HCT116 (cell line): ENCODE measurements at regions not wholly inside any gene's neighbourhood (a gene's known extent, or its start where the extent isn't known, plus 50 kb on each side); places are given as distances from the start of the nearest gene placed in this dataset.

ENCODE experiments used
- ATAC-seq: fragments of 200-7000 bp; cut with Tn5 transposase; 2 replicates; pipeline ENCODE4 v1.9.1; 2020; ENCODE audit warnings: mild to moderate bottlenecking, moderate library complexity
- BruUV-seq: library from RNA; stranded (reverse); fragments of 400-500 nt; replicated peaks from 2 replicates; lab custom pipeline; 2021; lab: Mats Ljungman, UMichigan
- CTCF ChIA-PET: fragments of 300-600 bp; sonication (Branson Sonifier 250); formaldehyde crosslinking; loops from one replicate; lab custom pipeline; 2021; ENCODE audit warnings: antibody characterized with exemption; lab: Charles Lee
- POLR2A ChIA-PET: fragments of 300-600, 350-600 bp; sonication (Branson Sonifier 250); formaldehyde crosslinking; loops from one replicate; lab custom pipeline; 2021; ENCODE audit warnings: antibody characterized with exemption; lab: Charles Lee
- RAD21 ChIA-PET, 2 experiments: fragments of 300-600 bp; sonication (Branson Sonifier 250); formaldehyde crosslinking; loops; one replicate each; lab custom pipeline; 2023; ENCODE audit warnings: low total read pairs in 2 of 2; ENCODE audit not compliant: uncharacterized antibody in 2 of 2, unreplicated experiment in 2 of 2, low non-redundant PET in 1 of 2; lab: Charles Lee
- DNase-seq: peaks from one replicate; pipeline ENCODE4 v3.0.0-alpha.2; 2010; ENCODE audit warnings: low read depth, low spot score
- H2AFZ ChIP-seq: fragments of 200-600 bp; shearing (Covaris generic), sonication (generic); 2 replicates; pipeline ENCODE4 v1.6.1; 2017; ENCODE audit warnings: low read depth, mixed run types, mixed read lengths, antibody characterized with exemption, low read length; ENCODE audit not compliant: poor library complexity, severe bottlenecking
- H3K27ac ChIP-seq: 2 replicates; pipeline ENCODE4 v1.5.1; 2012; ENCODE audit warnings: low read depth, low read length
- H3K27me3 ChIP-seq: fragments of 200-600 bp; sonication (generic); 2 replicates; pipeline ENCODE4 v1.6.1; 2016; ENCODE audit warnings: mixed run types, low read length, mixed read lengths; ENCODE audit not compliant: insufficient read depth
- H3K36me3 ChIP-seq, 2 experiments: fragments of 200-500 bp in 1 of 2; fragments of 200-600 bp in 1 of 2; sonication (Bioruptor generic) in 1 of 2; sonication (generic) in 1 of 2; 2 replicates each; pipeline versions ENCODE4 v1.5.1 to v1.6.1; 2014 to 2016; ENCODE audit warnings: low read length in 2 of 2, inconsistent platforms in 1 of 2, mixed read lengths in 1 of 2, mixed run types in 1 of 2; ENCODE audit not compliant: insufficient read depth in 2 of 2, control insufficient read depth in 1 of 2
- H3K4me1 ChIP-seq, 2 experiments: fragments of 200-600 bp in 1 of 2; sonication (generic) in 1 of 2; 2 replicates each; pipeline versions ENCODE4 v1.5.1 to v1.6.1; 2012 to 2017; ENCODE audit warnings: low read length in 2 of 2, inconsistent platforms in 1 of 2, mild to moderate bottlenecking in 1 of 2, mixed read lengths in 1 of 2, mixed run types in 1 of 2, moderate library complexity in 1 of 2; ENCODE audit not compliant: insufficient read depth in 2 of 2, control insufficient read depth in 1 of 2
- H3K4me2 ChIP-seq: fragments of 200-600 bp; sonication (generic); 2 replicates; pipeline ENCODE4 v1.6.1; 2017; ENCODE audit warnings: mixed run types, low read length, mixed read lengths
- H3K4me3 ChIP-seq, 2 experiments: fragments of 200-600 bp in 1 of 2; sonication (generic) in 1 of 2; replicated peaks in 1 of 2; 2 replicates each; pipeline ENCODE4 v1.5.1; 2011 to 2016; ENCODE audit warnings: low read length in 2 of 2, control low read depth in 1 of 2, low read depth in 1 of 2, mild to moderate bottlenecking in 1 of 2, mixed read lengths in 1 of 2, mixed run types in 1 of 2
- H3K79me2 ChIP-seq: fragments of 200-600 bp; sonication (generic); 2 replicates; pipeline ENCODE4 v1.6.1; 2017; ENCODE audit warnings: mild to moderate bottlenecking, mixed run types, low read length, moderate library complexity, mixed read lengths; ENCODE audit not compliant: insufficient read depth
- H3K9ac ChIP-seq: fragments of 200-600 bp; sonication (generic); 2 replicates; pipeline ENCODE4 v1.6.1; 2016; ENCODE audit warnings: low read length, mixed read lengths
- H3K9me2 ChIP-seq: fragments of 200-600 bp; sonication (generic), shearing (Covaris generic); 2 replicates; pipeline ENCODE4 v1.6.1; 2017; ENCODE audit warnings: mixed run types, mild to moderate bottlenecking, moderate library complexity; ENCODE audit not compliant: insufficient read depth
- H3K9me3 ChIP-seq, 2 experiments: fragments of 200-500 bp in 1 of 2; fragments of 200-600 bp in 1 of 2; sonication (Bioruptor generic) in 1 of 2; sonication (generic) in 1 of 2; 2 replicates each; pipeline ENCODE4 v1.6.1; 2014 to 2017; ENCODE audit warnings: low read length in 2 of 2, mixed read lengths in 2 of 2, inconsistent platforms in 1 of 2, low read depth in 1 of 2, mild to moderate bottlenecking in 1 of 2, mixed run types in 1 of 2, moderate library complexity in 1 of 2; ENCODE audit not compliant: control insufficient read depth in 1 of 2, insufficient read depth in 1 of 2
- H4K20me1 ChIP-seq: fragments of 200-600 bp; sonication (generic), shearing (Covaris generic); 2 replicates; pipeline ENCODE4 v1.6.1; 2017; ENCODE audit warnings: mixed run types, mild to moderate bottlenecking, moderate library complexity; ENCODE audit not compliant: insufficient read depth
- ATF3 ChIP-seq: IDR thresholded peaks from 2 replicates; pipeline ENCODE4 v1.6.1; 2012
- CTCF ChIP-seq, 3 experiments: fragments of 200-600 bp in 1 of 3; sonication (generic) in 1 of 3; IDR thresholded peaks in 2 of 3; conservative IDR thresholded peaks in 1 of 3; 2 replicates each; pipeline ENCODE4 v1.5.1; 2012 to 2017; ENCODE audit warnings: low read depth in 2 of 3, low read length in 2 of 3, antibody characterized with exemption in 1 of 3, borderline replicate concordance in 1 of 3, control low read depth in 1 of 3, mild to moderate bottlenecking in 1 of 3, mixed read lengths in 1 of 3, mixed run types in 1 of 3, moderate library complexity in 1 of 3; ENCODE audit not compliant: insufficient read depth in 1 of 3
- ELF1 ChIP-seq: IDR thresholded peaks from 2 replicates; pipeline ENCODE4 v1.6.1; 2012; ENCODE audit warnings: low read depth, borderline replicate concordance
- EZH2 ChIP-seq: fragments of 200-600 bp; sonication (generic); IDR thresholded peaks from 2 replicates; pipeline ENCODE4 v1.6.1; 2017; ENCODE audit warnings: antibody characterized with exemption, mixed run types
- EZH2phosphoT487 ChIP-seq: fragments of 200-600 bp; IDR thresholded peaks from 2 replicates; pipeline ENCODE4 v1.6.1; 2018; ENCODE audit warnings: antibody characterized with exemption, borderline replicate concordance
- FOSL1 ChIP-seq: IDR thresholded peaks from 2 replicates; pipeline ENCODE4 v1.6.1; 2012; ENCODE audit warnings: low read depth
- JUND ChIP-seq: IDR thresholded peaks from 2 replicates; pipeline ENCODE4 v1.6.1; 2012
- POLR2AphosphoS5 ChIP-seq: IDR thresholded peaks from 2 replicates; pipeline ENCODE4 v1.6.1; 2011; ENCODE audit warnings: mild to moderate bottlenecking, low read depth, low read length, moderate library complexity
- RAD21 ChIP-seq: IDR thresholded peaks from 2 replicates; pipeline ENCODE4 v1.6.1; 2012; ENCODE audit warnings: low read depth, mild to moderate bottlenecking
- REST ChIP-seq: IDR thresholded peaks from 2 replicates; pipeline ENCODE4 v1.6.1; 2012; ENCODE audit warnings: low read depth
- SIN3A ChIP-seq: IDR thresholded peaks from 2 replicates; pipeline ENCODE4 v1.6.1; 2012; ENCODE audit warnings: low read depth
- SRF ChIP-seq: IDR thresholded peaks from 2 replicates; pipeline ENCODE4 v1.6.1; 2012; ENCODE audit warnings: low read depth
- TCF7L2 ChIP-seq: IDR thresholded peaks from 2 replicates; pipeline ENCODE4 v1.7.0; 2011; ENCODE audit warnings: borderline replicate concordance, inconsistent platforms; ENCODE audit not compliant: insufficient read depth, insufficient read length; ENCODE audit errors: extremely low read depth
- YY1 ChIP-seq: IDR thresholded peaks from 2 replicates; pipeline ENCODE4 v1.6.1; 2011; ENCODE audit warnings: low read length, low read depth, moderate library complexity, mild to moderate bottlenecking; ENCODE audit not compliant: insufficient replicate concordance; ENCODE audit errors: extremely low read depth
- ZBTB33 ChIP-seq: IDR thresholded peaks from 2 replicates; pipeline ENCODE4 v1.6.1; 2011; ENCODE audit warnings: mild to moderate bottlenecking, low read length, moderate library complexity; ENCODE audit not compliant: insufficient replicate concordance; ENCODE audit errors: extremely low read depth
- ZFX ChIP-seq: fragments of 450-650 bp; IDR thresholded peaks from 2 replicates; pipeline ENCODE4 v1.6.1; 2017
- intact Hi-C: fragments of 100-400 bp; cut with micrococcal nuclease; formaldehyde crosslinking; loops from 2 replicates; pipeline ENCODE4 v1.10.0; 2022

- Histone ChIP-seq H3K79me2 (no peaks in the 10 kb centered on the region), H2AFZ (no peak overlapping the region), H3K9ac (no peak overlapping the region), H4K20me1 (no peaks in the 10 kb centered on the region), H3K27ac (no peak overlapping the region), H3K4me3 (no peak overlapping the region), H3K4me1 (no peaks in the 10 kb centered on the region), H3K4me2 (no peak overlapping the region), H3K9me2 (no peaks in the 10 kb centered on the region), H3K9me3 (no peaks in the 10 kb centered on the region), H3K27me3 (no peaks in the 10 kb centered on the region), H3K36me3 (no peaks in the 10 kb centered on the region)
- ChIA-PET POLR2A (no interaction called here), RAD21 (no interaction called here), CTCF (interaction anchor here (1.0 kb wide), 1 partner anchor 534 kb away, joined by 3 read pairs; no protein-coding TSS in a partner anchor)
- DNase-seq (no peak), ATAC-seq (no peak)
- no TSS peak for BruUV-seq
- TF ChIP-seq ATF3, result no peak
- TF ChIP-seq YY1, result no peak
- TF ChIP-seq ZFX, result no peak
- TF ChIP-seq RAD21, result no peak
- no peak for TF ChIP-seq TCF7L2
- no peak for TF ChIP-seq REST
- no peak for TF ChIP-seq SRF
- no peak for TF ChIP-seq EZH2
- TF ChIP-seq CTCF (IDR thresholded peaks at IDR 0.05 in 2 of 3, conservative IDR thresholded peaks at IDR 0.05 in 1 of 3; ENCODE audit: borderline replicate concordance in 1 of 3, insufficient read depth in 1 of 3, low read depth in 2 of 3, low read length in 2 of 3), result no peak
- TF ChIP-seq ZBTB33, result no peak
- TF ChIP-seq POLR2AphosphoS5, result no peak
- TF ChIP-seq EZH2phosphoT487, result no peak
- TF ChIP-seq ELF1, result no peak
- TF ChIP-seq JUND, result no peak
- TF ChIP-seq FOSL1, result no peak
- TF ChIP-seq SIN3A, result no peak
- intact Hi-C loops, result no loop called here
These were observed 529.1 kb upstream of the CITED2 start for GRCh38 chr6:139903411-139904157.
